H1 (cell line): ENCODE measurements at regions not wholly inside any gene's neighbourhood (a gene's known extent, or its start where the extent isn't known, plus 50 kb on each side); places are given as distances from the start of the nearest gene placed in this dataset.

ENCODE experiments used
- CTCF ChIA-PET: fragments of 300-600 bp; sonication (Branson Sonifier 250); formaldehyde crosslinking; loops from one replicate; lab custom pipeline; 2021; ENCODE audit not compliant: partially characterized antibody; lab: Charles Lee
- POLR2A ChIA-PET: fragments of 300-600 bp; sonication (Branson Sonifier 250); formaldehyde crosslinking; loops from one replicate; lab custom pipeline; 2021; ENCODE audit warnings: inconsistent platforms; ENCODE audit not compliant: partially characterized antibody; lab: Charles Lee
- DNase-seq, 2 experiments: peaks; one replicate each; pipeline versions ENCODE4 v3.0.0 to v3.0.0-alpha.2; 2010 to 2022; ENCODE audit warnings: low spot score in 2 of 2, low read depth in 1 of 2, mixed read lengths in 1 of 2
- FAIRE-seq: peaks from 2 replicates; lab custom pipeline; 2011; peaks lifted over from hg19 to GRCh38; lab: Jason Lieb, UNC
- H2AFZ ChIP-seq: 2 replicates; pipeline ENCODE4 v1.8.1; 2012; ENCODE audit warnings: low read length, inconsistent platforms
- H2AK5ac ChIP-seq: 2 replicates; pipeline ENCODE4 v1.6.1; 2013; ENCODE audit warnings: low read depth, low read length
- H2BK120ac ChIP-seq: replicated peaks from 2 replicates; pipeline ENCODE3; 2013; ENCODE audit warnings: low read depth, low read length, inconsistent platforms
- H2BK12ac ChIP-seq: 2 replicates; pipeline ENCODE4 v1.6.1; 2013; ENCODE audit warnings: low read depth, low read length
- H2BK15ac ChIP-seq: 2 replicates; pipeline ENCODE4 v1.6.1; 2013; ENCODE audit warnings: low read length
- H2BK20ac ChIP-seq: 2 replicates; pipeline ENCODE4 v1.6.1; 2013; ENCODE audit warnings: low read length
- H2BK5ac ChIP-seq: 2 replicates; pipeline ENCODE4 v1.6.1; 2013; ENCODE audit warnings: low read depth, low read length
- H3K14ac ChIP-seq: 2 replicates; pipeline ENCODE4 v1.6.1; 2013; ENCODE audit warnings: inconsistent platforms; ENCODE audit not compliant: insufficient read length
- H3K18ac ChIP-seq: 2 replicates; pipeline ENCODE4 v1.6.1; 2013; ENCODE audit warnings: low read length; ENCODE audit errors: extremely low read depth
- H3K23ac ChIP-seq: 2 replicates; pipeline ENCODE4 v1.6.1; 2013; ENCODE audit warnings: inconsistent platforms; ENCODE audit not compliant: insufficient read length
- H3K23me2 ChIP-seq: 2 replicates; pipeline ENCODE4 v1.6.1; 2013; ENCODE audit warnings: low read depth, low read length
- H3K27ac ChIP-seq: 2 replicates; pipeline ENCODE4 v1.6.1; 2011; ENCODE audit warnings: low read depth, low read length, inconsistent platforms
- H3K27me3 ChIP-seq, 4 experiments: replicated peaks in 1 of 4; 1 replicate in 1 of 4; 2 replicates in 3 of 4; pipeline versions ENCODE4 v1.6.1 to v1.8.1; 2011 to 2013; ENCODE audit warnings: low read length in 3 of 4, mild to moderate bottlenecking in 3 of 4, inconsistent platforms in 2 of 4, mixed read lengths in 2 of 4, moderate library complexity in 1 of 4; ENCODE audit not compliant: control insufficient read depth in 3 of 4, insufficient read depth in 3 of 4; ENCODE audit errors: extremely low read depth in 1 of 4
- H3K36me3 ChIP-seq, 4 experiments: 2 replicates each; pipeline versions ENCODE4 v1.6.1 to v1.8.1; 2011 to 2013; ENCODE audit warnings: mild to moderate bottlenecking in 4 of 4, low read length in 3 of 4, moderate library complexity in 2 of 4, control low read depth in 1 of 4, inconsistent platforms in 1 of 4; ENCODE audit not compliant: insufficient read depth in 4 of 4, control insufficient read depth in 2 of 4
- H3K4ac ChIP-seq: replicated peaks from 2 replicates; pipeline ENCODE3; 2013; ENCODE audit warnings: low read length, low read depth, mixed read lengths, inconsistent platforms; ENCODE audit not compliant: insufficient read length
- H3K4me1 ChIP-seq, 4 experiments: replicated peaks in 1 of 4; 1 replicate in 1 of 4; 2 replicates in 3 of 4; pipeline versions ENCODE4 v1.6.1 to v1.8.1; 2011 to 2013; ENCODE audit warnings: low read length in 3 of 4, inconsistent platforms in 2 of 4, mixed read lengths in 1 of 4; ENCODE audit not compliant: insufficient read depth in 4 of 4, control insufficient read depth in 3 of 4
- H3K4me2 ChIP-seq, 2 experiments: 2 replicates each; pipeline versions ENCODE4 v1.6.1 to v1.8.1; 2011 to 2013; ENCODE audit warnings: low read depth in 2 of 2, low read length in 2 of 2, control low read depth in 1 of 2, inconsistent platforms in 1 of 2, mild to moderate bottlenecking in 1 of 2; ENCODE audit not compliant: insufficient read depth in 1 of 2
- H3K4me3 ChIP-seq, 4 experiments: fragments of 200-600, 300-600 bp in 1 of 4; sonication (generic), shearing (Covaris generic), sonication (Bioruptor Twin) in 1 of 4; 2 replicates each; pipeline versions ENCODE4 v1.5.1 to v1.8.1; 2011 to 2016; ENCODE audit warnings: low read length in 4 of 4, low read depth in 3 of 4, control low read depth in 2 of 4, inconsistent platforms in 2 of 4, mild to moderate bottlenecking in 2 of 4, mixed read lengths in 1 of 4, moderate library complexity in 1 of 4; ENCODE audit not compliant: insufficient read depth in 2 of 4; ENCODE audit errors: extremely low read depth in 1 of 4
- H3K56ac ChIP-seq: replicated peaks from 2 replicates; pipeline ENCODE3; 2013; ENCODE audit warnings: low read depth, mild to moderate bottlenecking, mixed read lengths, low read length, inconsistent platforms; ENCODE audit not compliant: insufficient read length
- H3K79me1 ChIP-seq: 2 replicates; pipeline ENCODE4 v1.6.1; 2013; ENCODE audit warnings: low read depth, low read length, control low read depth
- H3K79me2 ChIP-seq, 2 experiments: 2 replicates each; pipeline versions ENCODE4 v1.6.1 to v1.8.1; 2012 to 2013; ENCODE audit warnings: low read length in 2 of 2, mild to moderate bottlenecking in 2 of 2, inconsistent platforms in 1 of 2; ENCODE audit not compliant: insufficient read depth in 2 of 2, control insufficient read depth in 1 of 2
- H3K9ac ChIP-seq, 4 experiments: replicated peaks in 1 of 4; 1 replicate in 1 of 4; 2 replicates in 3 of 4; pipeline versions ENCODE4 v1.6.1 to v1.8.1; 2011 to 2013; ENCODE audit warnings: low read depth in 3 of 4, low read length in 3 of 4, control low read depth in 2 of 4, mild to moderate bottlenecking in 2 of 4, moderate library complexity in 2 of 4, inconsistent platforms in 1 of 4; ENCODE audit errors: extremely low read depth in 1 of 4
- H3K9me3 ChIP-seq, 2 experiments: 2 replicates each; pipeline versions ENCODE4 v1.6.1 to v1.8.1; 2012 to 2013; ENCODE audit warnings: mild to moderate bottlenecking in 2 of 2, moderate library complexity in 2 of 2, control low read depth in 1 of 2, inconsistent platforms in 1 of 2, low read depth in 1 of 2, low read length in 1 of 2, mixed read lengths in 1 of 2; ENCODE audit not compliant: insufficient read depth in 2 of 2
- H4K20me1 ChIP-seq, 2 experiments: replicated peaks in 1 of 2; 2 replicates each; pipeline versions ENCODE3 to v1.8.1; 2011 to 2013; ENCODE audit warnings: inconsistent platforms in 2 of 2, low read length in 2 of 2, mild to moderate bottlenecking in 1 of 2; ENCODE audit not compliant: insufficient read depth in 2 of 2, control insufficient read depth in 1 of 2
- H4K5ac ChIP-seq: 2 replicates; pipeline ENCODE4 v1.6.1; 2013; ENCODE audit warnings: low read length, low read depth, mixed read lengths, inconsistent platforms; ENCODE audit not compliant: insufficient read length
- H4K8ac ChIP-seq: 2 replicates; pipeline ENCODE4 v1.8.0; 2013; ENCODE audit warnings: mild to moderate bottlenecking, moderate library complexity, low read length, inconsistent platforms; ENCODE audit not compliant: insufficient read depth; ENCODE audit errors: extremely low read depth
- H4K91ac ChIP-seq: replicated peaks from 2 replicates; pipeline ENCODE3; 2013; ENCODE audit warnings: low read length, mixed read lengths, inconsistent platforms; ENCODE audit not compliant: insufficient read length
- ASH2L ChIP-seq: fragments of 200-600, 300-600 bp; sonication (generic); IDR thresholded peaks from one replicate; pipeline ENCODE4 v1.7.1; 2017; ENCODE audit warnings: low read length
- CBX8 ChIP-seq: fragments of 300-800, 300-1000 bp; sonication (generic); IDR thresholded peaks from 2 replicates; pipeline ENCODE4 v1.7.1; 2016; ENCODE audit warnings: low read depth, low read length, borderline replicate concordance
- FOSL1 ChIP-seq: IDR thresholded peaks from 2 replicates; pipeline ENCODE4 v1.6.1; 2011; ENCODE audit warnings: mild to moderate bottlenecking, low read depth, low read length, moderate library complexity; ENCODE audit not compliant: insufficient read depth
- JUN ChIP-seq: IDR thresholded peaks from 2 replicates; pipeline ENCODE4 v1.6.1; 2011; ENCODE audit warnings: low read depth, mild to moderate bottlenecking, improper control_type of control experiment, low read length
- JUND ChIP-seq: IDR thresholded peaks from 2 replicates; pipeline ENCODE4 v1.6.1; 2011; ENCODE audit warnings: mild to moderate bottlenecking, improper control_type of control experiment, low read length
- NANOG ChIP-seq: IDR thresholded peaks from 2 replicates; pipeline ENCODE4 v1.6.1; 2011; ENCODE audit warnings: low read length, low read depth, mild to moderate bottlenecking, inconsistent platforms; ENCODE audit not compliant: insufficient read depth, poor library complexity, severe bottlenecking
- NRF1 ChIP-seq: IDR thresholded peaks from 2 replicates; pipeline ENCODE4 v1.6.1; 2011; ENCODE audit warnings: mild to moderate bottlenecking, low read depth, low read length, improper control_type of control experiment
- POLR2A ChIP-seq, 2 experiments: IDR thresholded peaks; 1 replicate in 1 of 2; 2 replicates in 1 of 2; pipeline ENCODE4 v1.6.1; 2011; ENCODE audit warnings: low read depth in 2 of 2, low read length in 2 of 2, mild to moderate bottlenecking in 2 of 2; ENCODE audit errors: control extremely low read depth in 1 of 2
- WGBS, 2 experiments: shearing (Covaris generic) in 1 of 2; methylation state at CpG; one replicate each; pipeline versions ENCODE4 v1.1.6 to v1.1.7; 2013 to 2015; ENCODE audit warnings: low lambda C conversion rate in 2 of 2, mixed read lengths in 2 of 2, inconsistent platforms in 1 of 2, low coverage in 1 of 2, missing lambda C conversion rate in 1 of 2; ENCODE audit not compliant: insufficient replicate concordance in 2 of 2, insufficient coverage in 1 of 2, insufficient read length in 1 of 2; ENCODE audit errors: extremely low coverage in 1 of 2, missing lambda C conversion rate in 1 of 2; 5-methylcytosine and 5-hydroxymethylcytosine counted together
- TF ChIP-seq, protein P1 (sequence below): IDR thresholded peaks from 2 replicates; pipeline ENCODE4 v1.6.1; 2012; ENCODE audit warnings: low read length, inconsistent platforms
- TF ChIP-seq, protein P2 (sequence below), 3 experiments: IDR thresholded peaks; 1 replicate in 2 of 3; 2 replicates in 1 of 3; pipeline versions ENCODE4 v1.5.1 to v1.6.1; 2011; ENCODE audit warnings: low read length in 3 of 3, mild to moderate bottlenecking in 3 of 3, inconsistent platforms in 2 of 3, low read depth in 1 of 3, moderate library complexity in 1 of 3; ENCODE audit not compliant: insufficient read depth in 1 of 3; ENCODE audit errors: control extremely low read depth in 1 of 3

DNA sequence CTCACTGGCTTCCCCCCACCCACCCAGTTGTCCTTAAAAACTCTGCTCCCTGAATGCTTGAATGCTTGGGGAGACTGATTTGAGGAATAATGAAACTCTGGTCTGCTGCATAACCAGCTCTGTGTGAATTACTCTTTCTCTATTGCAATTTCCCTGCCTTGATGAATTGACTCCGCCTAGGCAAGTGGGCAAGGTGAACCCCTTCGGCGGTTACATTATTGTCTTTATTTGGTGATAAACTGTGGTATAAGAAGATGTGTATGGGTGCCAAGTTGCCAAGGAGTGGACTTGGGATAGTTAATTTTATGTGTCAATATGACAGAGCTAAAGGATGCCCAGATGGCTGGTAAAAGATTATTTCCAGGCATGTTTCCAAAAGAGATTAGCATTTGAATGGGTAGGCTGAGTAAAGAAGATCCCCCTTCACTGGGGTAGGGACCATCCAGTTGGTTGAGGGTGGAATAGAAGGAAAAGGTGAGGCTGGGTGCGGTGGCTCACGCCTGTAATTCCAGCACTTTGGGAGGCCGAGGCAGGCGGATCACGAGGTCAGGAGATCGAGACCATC lies 98.5 kb upstream of the HAAO start:
- H2BK15ac ChIP-seq, result no peak overlapping the region
- H4K5ac ChIP-seq, result no peak overlapping the region
- no peak overlapping the region for H2BK12ac ChIP-seq
- no peak overlapping the region for H3K9ac ChIP-seq
- H2AFZ ChIP-seq, result no peak overlapping the region
- 97% methylated on average over 9 of the region's 9 CpGs; no CpG with 5 or more reads in 1 of the 2 experiments for WGBS, 2 experiments
- no peak overlapping the region for H4K8ac ChIP-seq
- no peaks in the 10 kb centered on the region for H3K23me2 ChIP-seq
- no peaks in the 10 kb centered on the region for H3K4me1 ChIP-seq
- no peak overlapping the region for H2BK120ac ChIP-seq
- H3K79me1 ChIP-seq, result no peaks in the 10 kb centered on the region
- FAIRE-seq (no peak), DNase-seq (no peak)
- H3K56ac ChIP-seq, result no peak overlapping the region
- no peaks in the 10 kb centered on the region for H3K36me3 ChIP-seq
- H2BK20ac ChIP-seq, result no peak overlapping the region
- H4K91ac ChIP-seq, result no peak overlapping the region
- peaks cover 7 to 11% of the 10 kb centered on the region in 2 experiments for H3K9me3 ChIP-seq
- H2BK5ac ChIP-seq, result no peak overlapping the region
- no peak overlapping the region for H3K4me2 ChIP-seq
- no peak overlapping the region for H3K4me3 ChIP-seq
- no peak overlapping the region for H2AK5ac ChIP-seq
- ChIA-PET CTCF (interaction anchor here (1.3 to 1.6 kb wide), 4 partner anchors 10 to 62 kb away, joined by 4 to 8 read pairs (median 5); no protein-coding TSS in a partner anchor), POLR2A (no interaction called here)
- H4K20me1 ChIP-seq, result no peaks in the 10 kb centered on the region
- H3K27ac ChIP-seq, result no peak overlapping the region
- no peak overlapping the region for H3K18ac ChIP-seq
- H3K27me3 ChIP-seq, result no peaks in the 10 kb centered on the region
- no peak overlapping the region for H3K4ac ChIP-seq
- H3K79me2 ChIP-seq, result no peaks in the 10 kb centered on the region
- no peak overlapping the region for H3K14ac ChIP-seq
- no peak overlapping the region for H3K23ac ChIP-seq
- TF ChIP-seq ASH2L (no peak), POLR2A (IDR thresholded peaks at IDR 0.05; ENCODE audit: control extremely low read depth in 1 of 2, low read depth in 2 of 2, low read length in 2 of 2) (no peak), JUND (no peak), NANOG (no peak), JUN (no peak), CBX8 (no peak), FOSL1 (no peak), NRF1 (no peak)
- TF ChIP-seq, protein P1, sequence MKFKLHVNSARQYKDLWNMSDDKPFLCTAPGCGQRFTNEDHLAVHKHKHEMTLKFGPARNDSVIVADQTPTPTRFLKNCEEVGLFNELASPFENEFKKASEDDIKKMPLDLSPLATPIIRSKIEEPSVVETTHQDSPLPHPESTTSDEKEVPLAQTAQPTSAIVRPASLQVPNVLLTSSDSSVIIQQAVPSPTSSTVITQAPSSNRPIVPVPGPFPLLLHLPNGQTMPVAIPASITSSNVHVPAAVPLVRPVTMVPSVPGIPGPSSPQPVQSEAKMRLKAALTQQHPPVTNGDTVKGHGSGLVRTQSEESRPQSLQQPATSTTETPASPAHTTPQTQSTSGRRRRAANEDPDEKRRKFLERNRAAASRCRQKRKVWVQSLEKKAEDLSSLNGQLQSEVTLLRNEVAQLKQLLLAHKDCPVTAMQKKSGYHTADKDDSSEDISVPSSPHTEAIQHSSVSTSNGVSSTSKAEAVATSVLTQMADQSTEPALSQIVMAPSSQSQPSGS, result no peak
- TF ChIP-seq, protein P2, sequence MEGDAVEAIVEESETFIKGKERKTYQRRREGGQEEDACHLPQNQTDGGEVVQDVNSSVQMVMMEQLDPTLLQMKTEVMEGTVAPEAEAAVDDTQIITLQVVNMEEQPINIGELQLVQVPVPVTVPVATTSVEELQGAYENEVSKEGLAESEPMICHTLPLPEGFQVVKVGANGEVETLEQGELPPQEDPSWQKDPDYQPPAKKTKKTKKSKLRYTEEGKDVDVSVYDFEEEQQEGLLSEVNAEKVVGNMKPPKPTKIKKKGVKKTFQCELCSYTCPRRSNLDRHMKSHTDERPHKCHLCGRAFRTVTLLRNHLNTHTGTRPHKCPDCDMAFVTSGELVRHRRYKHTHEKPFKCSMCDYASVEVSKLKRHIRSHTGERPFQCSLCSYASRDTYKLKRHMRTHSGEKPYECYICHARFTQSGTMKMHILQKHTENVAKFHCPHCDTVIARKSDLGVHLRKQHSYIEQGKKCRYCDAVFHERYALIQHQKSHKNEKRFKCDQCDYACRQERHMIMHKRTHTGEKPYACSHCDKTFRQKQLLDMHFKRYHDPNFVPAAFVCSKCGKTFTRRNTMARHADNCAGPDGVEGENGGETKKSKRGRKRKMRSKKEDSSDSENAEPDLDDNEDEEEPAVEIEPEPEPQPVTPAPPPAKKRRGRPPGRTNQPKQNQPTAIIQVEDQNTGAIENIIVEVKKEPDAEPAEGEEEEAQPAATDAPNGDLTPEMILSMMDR (IDR thresholded peaks at IDR 0.05; ENCODE audit: control extremely low read depth in 1 of 3, insufficient read depth in 1 of 3, low read depth in 1 of 3, low read length in 3 of 3), result no peak
